Neuronal stem cell (in vitro differentiated cells): ENCODE measurements at regions not wholly inside any gene's neighbourhood (a gene's known extent, or its start where the extent isn't known, plus 50 kb on each side); places are given as distances from the start of the nearest gene placed in this dataset.
A peak's percentile ranks its signal among the peaks of the same experiment; 100 is the strongest.

Source experiments
- DNase-seq: peaks from one replicate; pipeline ENCODE4 v3.0.0-alpha.2; 2013; ENCODE audit warnings: low spot score
- H2AFZ ChIP-seq: one replicate; pipeline ENCODE4 v1.6.1; 2013; ENCODE audit warnings: mild to moderate bottlenecking, low read length, inconsistent platforms
- H2AK5ac ChIP-seq: 2 replicates; pipeline ENCODE4 v1.6.1; 2013; ENCODE audit warnings: low read depth, mild to moderate bottlenecking, inconsistent platforms, low read length, moderate library complexity, mixed read lengths
- H2BK120ac ChIP-seq: 2 replicates; pipeline ENCODE4 v1.6.1; 2013; ENCODE audit warnings: low read depth, mild to moderate bottlenecking, inconsistent platforms, low read length, moderate library complexity, mixed read lengths
- H2BK12ac ChIP-seq: one replicate; pipeline ENCODE4 v1.6.1; 2013; ENCODE audit warnings: low read length, inconsistent platforms
- H2BK15ac ChIP-seq: 2 replicates; pipeline ENCODE4 v1.6.1; 2013; ENCODE audit warnings: mild to moderate bottlenecking, low read length, inconsistent platforms, mixed read lengths
- H2BK5ac ChIP-seq: one replicate; pipeline ENCODE4 v1.6.1; 2013; ENCODE audit warnings: inconsistent platforms, mild to moderate bottlenecking, low read length, moderate library complexity
- H3K14ac ChIP-seq: one replicate; pipeline ENCODE4 v1.6.1; 2013; ENCODE audit warnings: low read length, inconsistent platforms
- H3K18ac ChIP-seq: 2 replicates; pipeline ENCODE4 v1.6.1; 2013; ENCODE audit warnings: low read length, inconsistent platforms
- H3K23ac ChIP-seq: 2 replicates; pipeline ENCODE4 v1.6.1; 2013; ENCODE audit warnings: low read depth, mild to moderate bottlenecking, mixed read lengths, low read length, inconsistent platforms; ENCODE audit not compliant: poor library complexity
- H3K27ac ChIP-seq: replicated peaks from 3 replicates; pipeline ENCODE4 v1.5.1; 2013; ENCODE audit warnings: low read length, inconsistent platforms
- H3K27me3 ChIP-seq, 3 experiments: 2 replicates each; pipeline ENCODE4 v1.6.1; 2013; ENCODE audit warnings: low read length in 3 of 3, mild to moderate bottlenecking in 2 of 3, inconsistent platforms in 1 of 3, low read depth in 1 of 3, mixed read lengths in 1 of 3, moderate library complexity in 1 of 3; ENCODE audit not compliant: control insufficient read depth in 3 of 3, insufficient read depth in 3 of 3
- H3K36me3 ChIP-seq, 2 donors: replicated peaks in 1 of 2; 2 replicates each; pipeline ENCODE4 v1.6.1; 2013; ENCODE audit warnings: low read length in 2 of 2; ENCODE audit not compliant: control insufficient read depth in 2 of 2, insufficient read depth in 2 of 2
- H3K4ac ChIP-seq: 2 replicates; pipeline ENCODE4 v1.6.1; 2013; ENCODE audit warnings: inconsistent platforms, mild to moderate bottlenecking, low read length, moderate library complexity
- H3K4me1 ChIP-seq, 2 donors: 1 replicate in 1 of 2; 2 replicates in 1 of 2; pipeline ENCODE4 v1.6.1; 2013; ENCODE audit warnings: low read length in 2 of 2, low read depth in 1 of 2; ENCODE audit not compliant: control insufficient read depth in 2 of 2, insufficient read depth in 1 of 2
- H3K4me2 ChIP-seq: one replicate; pipeline ENCODE4 v1.6.1; 2013; ENCODE audit warnings: mild to moderate bottlenecking, low read length, inconsistent platforms; ENCODE audit not compliant: insufficient read depth, poor library complexity, severe bottlenecking
- H3K4me3 ChIP-seq, 2 donors: 2 replicates each; pipeline ENCODE4 v1.5.1; 2013; ENCODE audit warnings: low read length in 2 of 2, mild to moderate bottlenecking in 2 of 2, inconsistent platforms in 1 of 2, moderate library complexity in 1 of 2
- H3K79me1 ChIP-seq: one replicate; pipeline ENCODE4 v1.6.1; 2013; ENCODE audit warnings: low read depth, mild to moderate bottlenecking, inconsistent platforms, low read length, moderate library complexity
- H3K9ac ChIP-seq: one replicate; pipeline ENCODE4 v1.6.1; 2013; ENCODE audit warnings: mild to moderate bottlenecking, low read depth, low read length, inconsistent platforms; ENCODE audit not compliant: poor library complexity
- H3K9me3 ChIP-seq, 2 donors: replicated peaks in 1 of 2; 2 replicates each; pipeline versions ENCODE3 to v1.6.1; 2013; ENCODE audit warnings: low read length in 2 of 2, mild to moderate bottlenecking in 2 of 2, inconsistent platforms in 1 of 2, low read depth in 1 of 2, mixed read lengths in 1 of 2, moderate library complexity in 1 of 2; ENCODE audit not compliant: control insufficient read depth in 2 of 2, insufficient read depth in 1 of 2
- H4K8ac ChIP-seq: one replicate; pipeline ENCODE4 v1.6.1; 2013; ENCODE audit warnings: low read depth, mild to moderate bottlenecking, inconsistent platforms, low read length, moderate library complexity
- H4K91ac ChIP-seq: one replicate; pipeline ENCODE4 v1.6.1; 2013; ENCODE audit warnings: low read length, low read depth, mild to moderate bottlenecking, inconsistent platforms; ENCODE audit not compliant: poor library complexity
- WGBS, 2 donors: extraction: QIAGEN DNeasy Blood & Tissue Kit; methylation state at CpG; one replicate each; pipeline ENCODE4 v1.1.7; 2013; ENCODE audit warnings: missing lambda C conversion rate in 2 of 2, mixed read lengths in 1 of 2; ENCODE audit not compliant: insufficient read length in 2 of 2, insufficient replicate concordance in 1 of 2; ENCODE audit errors: extremely low coverage in 2 of 2; 5-methylcytosine and 5-hydroxymethylcytosine counted together

DNA sequence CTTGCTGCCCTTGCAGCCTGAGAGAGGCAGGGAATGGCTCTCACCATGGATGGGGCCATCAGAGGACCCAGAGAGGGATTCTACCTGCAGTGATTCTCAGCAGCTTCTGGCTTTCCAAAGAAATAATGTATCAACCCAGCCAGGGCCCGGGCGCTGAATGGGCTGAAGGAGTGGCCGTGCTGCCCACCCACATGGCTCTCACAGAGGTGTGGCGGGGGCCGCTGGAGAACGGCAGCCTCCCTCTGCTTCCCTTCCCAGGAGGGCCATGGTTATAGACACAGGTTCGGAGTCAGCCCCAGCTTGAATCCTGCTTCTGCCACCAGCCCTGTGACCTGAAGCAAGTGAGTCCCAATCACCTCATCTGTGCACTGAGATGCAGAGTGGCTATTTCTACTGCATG lies 82.7 kb downstream of the THAP12 start:
- Histone ChIP-seq H3K4ac (no peak overlapping the region), H3K27ac (no peak overlapping the region), H2BK120ac (no peak overlapping the region), H3K9me3 (no peaks in the 10 kb centered on the region), H3K23ac (no peak overlapping the region), H4K8ac (no peak overlapping the region), H3K14ac (no peak overlapping the region), H3K27me3 (peaks cover 0 to 14% (median 0%) of the 10 kb centered on the region in 3 experiments), H3K79me1 (no peaks in the 10 kb centered on the region), H2BK15ac (no peak overlapping the region), H3K18ac (peak overlapping the region; percentile 15), H3K4me1 (no peaks in the 10 kb centered on the region), H3K4me3 (no peak overlapping the region), H2BK12ac (no peak overlapping the region), H2AFZ (no peak overlapping the region), H3K9ac (no peak overlapping the region), H2AK5ac (no peak overlapping the region), H3K36me3 (no peaks in the 10 kb centered on the region), H3K4me2 (no peak overlapping the region), H2BK5ac (no peak overlapping the region), H4K91ac (no peak overlapping the region)
- no peak for DNase-seq
- no CpG with 5 or more reads among the region's 7 CpGs for WGBS, 2 donors

DNA sequence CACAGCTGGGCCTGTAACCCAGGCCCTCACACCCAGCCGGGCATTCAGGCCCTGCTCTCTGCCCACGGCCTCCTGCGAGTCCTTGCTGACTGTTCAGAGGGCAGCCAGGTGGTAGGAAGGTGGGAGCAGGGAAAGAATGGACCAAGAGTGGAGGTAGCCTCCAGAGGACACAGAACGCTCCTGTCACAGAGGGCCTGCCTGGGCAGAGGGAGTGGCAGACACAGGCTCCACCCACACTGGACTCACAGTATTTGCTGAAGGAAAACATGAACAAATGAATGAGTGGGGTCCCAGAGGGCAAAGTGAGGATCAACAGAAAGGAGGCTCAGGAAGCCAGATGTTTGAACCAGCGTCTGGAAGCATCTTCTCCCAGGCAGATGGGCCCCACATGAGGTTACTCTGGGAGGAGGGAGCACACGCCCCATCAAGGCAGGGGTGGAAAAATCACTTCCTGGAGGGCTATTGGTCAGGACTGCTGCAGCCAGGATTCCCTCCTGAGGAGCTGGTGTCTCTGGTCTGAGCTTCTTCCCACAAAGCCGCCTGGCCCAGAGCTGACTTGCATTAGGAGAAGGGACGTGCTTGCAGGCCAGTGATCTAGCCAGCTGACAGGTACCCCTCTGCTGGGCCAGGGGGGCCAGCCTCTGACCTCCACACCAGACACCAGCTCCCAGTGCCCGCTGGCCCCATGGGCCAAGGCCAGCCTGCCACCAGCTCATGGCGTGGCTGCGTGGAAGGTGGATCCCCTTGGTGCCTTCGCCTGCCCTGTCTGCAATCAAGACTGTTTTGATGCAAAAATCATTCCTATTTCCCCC lies 84.0 kb downstream of the THAP12 start:
- H3K9ac ChIP-seq, result no peak overlapping the region
- H3K4me3 ChIP-seq, result no peak overlapping the region
- no peak overlapping the region for H3K4ac ChIP-seq
- peak overlapping the region; percentile 35 for H3K18ac ChIP-seq
- no peak overlapping the region for H3K4me2 ChIP-seq
- H3K36me3 ChIP-seq, result no peaks in the 10 kb centered on the region
- no peak overlapping the region for H2BK12ac ChIP-seq
- H2BK120ac ChIP-seq, result no peak overlapping the region
- H3K27ac ChIP-seq, result no peak overlapping the region
- H3K9me3 ChIP-seq, result no peaks in the 10 kb centered on the region
- no peak for DNase-seq
- H2BK15ac ChIP-seq, result no peak overlapping the region
- peaks cover 0 to 3% of the 10 kb centered on the region in 2 donors for H3K4me1 ChIP-seq
- WGBS, 2 donors, result no CpG with 5 or more reads among the region's 12 CpGs
- H4K91ac ChIP-seq, result no peak overlapping the region
- H2AFZ ChIP-seq, result no peak overlapping the region
- H2AK5ac ChIP-seq, result no peak overlapping the region
- no peak overlapping the region for H3K14ac ChIP-seq
- no peak overlapping the region for H3K23ac ChIP-seq
- no peak overlapping the region for H4K8ac ChIP-seq
- no peaks in the 10 kb centered on the region for H3K79me1 ChIP-seq
- peaks cover 0 to 10% (median 0%) of the 10 kb centered on the region in 3 experiments for H3K27me3 ChIP-seq
- no peak overlapping the region for H2BK5ac ChIP-seq

DNA sequence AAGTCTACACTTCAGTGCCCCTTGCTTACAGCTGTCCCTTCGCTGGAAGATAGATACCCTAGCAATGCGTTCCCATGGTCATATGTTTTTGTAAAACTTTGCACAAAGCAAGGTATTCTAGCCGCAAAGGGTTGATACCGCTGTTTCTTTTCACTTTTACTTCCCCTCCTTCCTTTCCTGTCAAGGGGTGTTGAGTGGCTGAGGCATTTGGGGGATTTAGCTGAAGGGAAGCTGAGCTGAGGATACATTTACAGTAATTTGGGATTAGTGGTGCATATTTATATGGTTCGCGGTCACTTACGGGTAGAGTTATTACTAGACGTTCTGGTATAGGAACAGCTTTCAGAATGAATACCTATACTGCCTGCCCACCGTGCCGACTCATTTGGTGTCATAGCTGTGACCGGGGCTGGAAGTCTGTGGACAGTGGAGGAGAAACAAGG lies 86.9 kb upstream of the WNT11 start:
- H2BK12ac ChIP-seq, result no peak overlapping the region
- H2AFZ ChIP-seq, result no peak overlapping the region
- WGBS, 2 donors, result no CpG with 5 or more reads among the region's 11 CpGs
- no peaks in the 10 kb centered on the region for H3K36me3 ChIP-seq
- no peak overlapping the region for H3K4me3 ChIP-seq
- H3K79me1 ChIP-seq, result no peaks in the 10 kb centered on the region
- H2BK15ac ChIP-seq, result no peak overlapping the region
- H3K23ac ChIP-seq, result no peak overlapping the region
- H3K4me1 ChIP-seq, result peaks cover 0 to 4% of the 10 kb centered on the region in 2 donors
- no peak overlapping the region for H4K8ac ChIP-seq
- H3K4me2 ChIP-seq, result no peak overlapping the region
- no peak overlapping the region for H4K91ac ChIP-seq
- no peak overlapping the region for H3K9ac ChIP-seq
- H3K27ac ChIP-seq, result no peak overlapping the region
- no peak overlapping the region for H3K14ac ChIP-seq
- H3K18ac ChIP-seq, result no peak overlapping the region
- no peak overlapping the region for H2AK5ac ChIP-seq
- DNase-seq, result no peak
- no peak overlapping the region for H2BK120ac ChIP-seq
- H3K9me3 ChIP-seq, result no peaks in the 10 kb centered on the region
- no peak overlapping the region for H3K4ac ChIP-seq
- H2BK5ac ChIP-seq, result no peak overlapping the region
- peaks cover 0 to 10% (median 0%) of the 10 kb centered on the region in 3 experiments for H3K27me3 ChIP-seq

DNA sequence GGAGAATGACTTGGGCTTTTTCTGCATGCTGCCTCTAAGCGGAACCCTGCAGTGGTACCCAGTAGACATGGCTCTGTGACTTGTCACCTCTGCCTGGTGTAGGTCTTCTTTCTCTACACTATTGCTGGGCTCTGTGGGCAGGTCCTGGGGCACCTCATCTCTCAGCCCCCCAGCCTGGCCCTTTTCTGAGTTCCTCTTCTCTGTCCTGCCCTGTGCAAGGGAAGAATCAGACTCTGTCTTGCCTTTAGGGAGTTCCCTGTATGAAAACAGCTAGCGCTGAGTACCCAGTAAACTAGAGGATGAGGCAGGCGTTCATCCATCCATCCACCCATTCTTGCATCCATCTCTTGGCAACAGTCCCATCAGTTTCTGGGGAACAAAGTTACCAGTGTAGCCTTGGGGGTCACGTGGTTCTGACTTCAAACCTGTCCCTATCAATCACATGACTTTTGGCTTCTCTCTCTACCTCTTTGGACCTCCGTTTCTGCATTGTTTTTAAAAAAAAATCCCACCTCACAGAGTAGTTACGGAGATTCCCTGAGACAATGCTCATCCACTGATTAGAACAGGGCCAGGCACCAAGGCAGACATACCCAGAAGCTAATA lies 86.4 kb upstream of the WNT11 start:
- Histone ChIP-seq H3K14ac (no peak overlapping the region), H3K9ac (no peak overlapping the region), H3K36me3 (no peaks in the 10 kb centered on the region), H3K4me2 (no peak overlapping the region), H3K9me3 (no peaks in the 10 kb centered on the region), H3K18ac (no peak overlapping the region), H2BK12ac (no peak overlapping the region), H3K27ac (no peak overlapping the region), H3K27me3 (peaks cover 0 to 7% (median 0%) of the 10 kb centered on the region in 3 experiments), H3K4me1 (peaks cover 0 to 8% of the 10 kb centered on the region in 2 donors), H3K23ac (no peak overlapping the region), H3K79me1 (no peaks in the 10 kb centered on the region), H2AK5ac (no peak overlapping the region), H2AFZ (no peak overlapping the region), H3K4ac (no peak overlapping the region), H2BK120ac (no peak overlapping the region), H2BK5ac (no peak overlapping the region), H3K4me3 (no peak overlapping the region), H4K8ac (no peak overlapping the region), H4K91ac (no peak overlapping the region), H2BK15ac (no peak overlapping the region)
- WGBS, 2 donors, result no CpG with 5 or more reads among the region's 6 CpGs
- no peak for DNase-seq
